H1 (cell line): ENCODE measurements at regions not wholly inside any gene's neighbourhood (a gene's known extent, or its start where the extent isn't known, plus 50 kb on each side); places are given as distances from the start of the nearest gene placed in this dataset.

Experiments used
- CTCF ChIA-PET: fragments of 300-600 bp; sonication (Branson Sonifier 250); formaldehyde crosslinking; loops from one replicate; lab custom pipeline; 2021; ENCODE audit not compliant: partially characterized antibody; lab: Charles Lee
- POLR2A ChIA-PET: fragments of 300-600 bp; sonication (Branson Sonifier 250); formaldehyde crosslinking; loops from one replicate; lab custom pipeline; 2021; ENCODE audit warnings: inconsistent platforms; ENCODE audit not compliant: partially characterized antibody; lab: Charles Lee
- DNase-seq, 2 experiments: peaks; one replicate each; pipeline versions ENCODE4 v3.0.0 to v3.0.0-alpha.2; 2010 to 2022; ENCODE audit warnings: low spot score in 2 of 2, low read depth in 1 of 2, mixed read lengths in 1 of 2
- FAIRE-seq: peaks from 2 replicates; lab custom pipeline; 2011; peaks lifted over from hg19 to GRCh38; lab: Jason Lieb, UNC
- H2AFZ ChIP-seq: 2 replicates; pipeline ENCODE4 v1.8.1; 2012; ENCODE audit warnings: low read length, inconsistent platforms
- H2AK5ac ChIP-seq: 2 replicates; pipeline ENCODE4 v1.6.1; 2013; ENCODE audit warnings: low read depth, low read length
- H2BK120ac ChIP-seq: replicated peaks from 2 replicates; pipeline ENCODE3; 2013; ENCODE audit warnings: low read depth, low read length, inconsistent platforms
- H2BK12ac ChIP-seq: 2 replicates; pipeline ENCODE4 v1.6.1; 2013; ENCODE audit warnings: low read depth, low read length
- H2BK15ac ChIP-seq: 2 replicates; pipeline ENCODE4 v1.6.1; 2013; ENCODE audit warnings: low read length
- H2BK20ac ChIP-seq: 2 replicates; pipeline ENCODE4 v1.6.1; 2013; ENCODE audit warnings: low read length
- H2BK5ac ChIP-seq: 2 replicates; pipeline ENCODE4 v1.6.1; 2013; ENCODE audit warnings: low read depth, low read length
- H3K14ac ChIP-seq: 2 replicates; pipeline ENCODE4 v1.6.1; 2013; ENCODE audit warnings: inconsistent platforms; ENCODE audit not compliant: insufficient read length
- H3K18ac ChIP-seq: 2 replicates; pipeline ENCODE4 v1.6.1; 2013; ENCODE audit warnings: low read length; ENCODE audit errors: extremely low read depth
- H3K23ac ChIP-seq: 2 replicates; pipeline ENCODE4 v1.6.1; 2013; ENCODE audit warnings: inconsistent platforms; ENCODE audit not compliant: insufficient read length
- H3K23me2 ChIP-seq: 2 replicates; pipeline ENCODE4 v1.6.1; 2013; ENCODE audit warnings: low read depth, low read length
- H3K27ac ChIP-seq: 2 replicates; pipeline ENCODE4 v1.6.1; 2011; ENCODE audit warnings: low read depth, low read length, inconsistent platforms
- H3K27me3 ChIP-seq, 4 experiments: replicated peaks in 1 of 4; 1 replicate in 1 of 4; 2 replicates in 3 of 4; pipeline versions ENCODE4 v1.6.1 to v1.8.1; 2011 to 2013; ENCODE audit warnings: low read length in 3 of 4, mild to moderate bottlenecking in 3 of 4, inconsistent platforms in 2 of 4, mixed read lengths in 2 of 4, moderate library complexity in 1 of 4; ENCODE audit not compliant: control insufficient read depth in 3 of 4, insufficient read depth in 3 of 4; ENCODE audit errors: extremely low read depth in 1 of 4
- H3K36me3 ChIP-seq, 4 experiments: 2 replicates each; pipeline versions ENCODE4 v1.6.1 to v1.8.1; 2011 to 2013; ENCODE audit warnings: mild to moderate bottlenecking in 4 of 4, low read length in 3 of 4, moderate library complexity in 2 of 4, control low read depth in 1 of 4, inconsistent platforms in 1 of 4; ENCODE audit not compliant: insufficient read depth in 4 of 4, control insufficient read depth in 2 of 4
- H3K4ac ChIP-seq: replicated peaks from 2 replicates; pipeline ENCODE3; 2013; ENCODE audit warnings: low read length, low read depth, mixed read lengths, inconsistent platforms; ENCODE audit not compliant: insufficient read length
- H3K4me1 ChIP-seq, 4 experiments: replicated peaks in 1 of 4; 1 replicate in 1 of 4; 2 replicates in 3 of 4; pipeline versions ENCODE4 v1.6.1 to v1.8.1; 2011 to 2013; ENCODE audit warnings: low read length in 3 of 4, inconsistent platforms in 2 of 4, mixed read lengths in 1 of 4; ENCODE audit not compliant: insufficient read depth in 4 of 4, control insufficient read depth in 3 of 4
- H3K4me2 ChIP-seq, 2 experiments: 2 replicates each; pipeline versions ENCODE4 v1.6.1 to v1.8.1; 2011 to 2013; ENCODE audit warnings: low read depth in 2 of 2, low read length in 2 of 2, control low read depth in 1 of 2, inconsistent platforms in 1 of 2, mild to moderate bottlenecking in 1 of 2; ENCODE audit not compliant: insufficient read depth in 1 of 2
- H3K4me3 ChIP-seq, 4 experiments: fragments of 200-600, 300-600 bp in 1 of 4; sonication (generic), shearing (Covaris generic), sonication (Bioruptor Twin) in 1 of 4; 2 replicates each; pipeline versions ENCODE4 v1.5.1 to v1.8.1; 2011 to 2016; ENCODE audit warnings: low read length in 4 of 4, low read depth in 3 of 4, control low read depth in 2 of 4, inconsistent platforms in 2 of 4, mild to moderate bottlenecking in 2 of 4, mixed read lengths in 1 of 4, moderate library complexity in 1 of 4; ENCODE audit not compliant: insufficient read depth in 2 of 4; ENCODE audit errors: extremely low read depth in 1 of 4
- H3K56ac ChIP-seq: replicated peaks from 2 replicates; pipeline ENCODE3; 2013; ENCODE audit warnings: low read depth, mild to moderate bottlenecking, mixed read lengths, low read length, inconsistent platforms; ENCODE audit not compliant: insufficient read length
- H3K79me1 ChIP-seq: 2 replicates; pipeline ENCODE4 v1.6.1; 2013; ENCODE audit warnings: low read depth, low read length, control low read depth
- H3K79me2 ChIP-seq, 2 experiments: 2 replicates each; pipeline versions ENCODE4 v1.6.1 to v1.8.1; 2012 to 2013; ENCODE audit warnings: low read length in 2 of 2, mild to moderate bottlenecking in 2 of 2, inconsistent platforms in 1 of 2; ENCODE audit not compliant: insufficient read depth in 2 of 2, control insufficient read depth in 1 of 2
- H3K9ac ChIP-seq, 4 experiments: replicated peaks in 1 of 4; 1 replicate in 1 of 4; 2 replicates in 3 of 4; pipeline versions ENCODE4 v1.6.1 to v1.8.1; 2011 to 2013; ENCODE audit warnings: low read depth in 3 of 4, low read length in 3 of 4, control low read depth in 2 of 4, mild to moderate bottlenecking in 2 of 4, moderate library complexity in 2 of 4, inconsistent platforms in 1 of 4; ENCODE audit errors: extremely low read depth in 1 of 4
- H3K9me3 ChIP-seq, 2 experiments: 2 replicates each; pipeline versions ENCODE4 v1.6.1 to v1.8.1; 2012 to 2013; ENCODE audit warnings: mild to moderate bottlenecking in 2 of 2, moderate library complexity in 2 of 2, control low read depth in 1 of 2, inconsistent platforms in 1 of 2, low read depth in 1 of 2, low read length in 1 of 2, mixed read lengths in 1 of 2; ENCODE audit not compliant: insufficient read depth in 2 of 2
- H4K20me1 ChIP-seq, 2 experiments: replicated peaks in 1 of 2; 2 replicates each; pipeline versions ENCODE3 to v1.8.1; 2011 to 2013; ENCODE audit warnings: inconsistent platforms in 2 of 2, low read length in 2 of 2, mild to moderate bottlenecking in 1 of 2; ENCODE audit not compliant: insufficient read depth in 2 of 2, control insufficient read depth in 1 of 2
- H4K5ac ChIP-seq: 2 replicates; pipeline ENCODE4 v1.6.1; 2013; ENCODE audit warnings: low read length, low read depth, mixed read lengths, inconsistent platforms; ENCODE audit not compliant: insufficient read length
- H4K8ac ChIP-seq: 2 replicates; pipeline ENCODE4 v1.8.0; 2013; ENCODE audit warnings: mild to moderate bottlenecking, moderate library complexity, low read length, inconsistent platforms; ENCODE audit not compliant: insufficient read depth; ENCODE audit errors: extremely low read depth
- H4K91ac ChIP-seq: replicated peaks from 2 replicates; pipeline ENCODE3; 2013; ENCODE audit warnings: low read length, mixed read lengths, inconsistent platforms; ENCODE audit not compliant: insufficient read length
- CBX8 ChIP-seq: fragments of 300-800, 300-1000 bp; sonication (generic); IDR thresholded peaks from 2 replicates; pipeline ENCODE4 v1.7.1; 2016; ENCODE audit warnings: low read depth, low read length, borderline replicate concordance
- CREB1 ChIP-seq: IDR thresholded peaks from 2 replicates; pipeline ENCODE4 v1.6.1; 2012; ENCODE audit warnings: inconsistent platforms
- GTF2F1 ChIP-seq: IDR thresholded peaks from 2 replicates; pipeline ENCODE4 v1.6.1; 2012; ENCODE audit warnings: low read depth, low read length, improper control_type of control experiment, borderline replicate concordance
- HDAC2 ChIP-seq, 2 experiments: fragments of 300-600 bp in 1 of 2; sonication (generic) in 1 of 2; IDR thresholded peaks; 2 replicates each; pipeline ENCODE4 v1.6.1; 2011 to 2012; ENCODE audit warnings: low read depth in 2 of 2, low read length in 2 of 2, mild to moderate bottlenecking in 2 of 2, moderate library complexity in 2 of 2, borderline replicate concordance in 1 of 2, inconsistent platforms in 1 of 2
- HDAC6 ChIP-seq: IDR thresholded peaks from one replicate; pipeline ENCODE4 v1.7.1; 2012; ENCODE audit warnings: low read depth, mild to moderate bottlenecking, inconsistent platforms, low read length, moderate library complexity
- JUN ChIP-seq: IDR thresholded peaks from 2 replicates; pipeline ENCODE4 v1.6.1; 2011; ENCODE audit warnings: low read depth, mild to moderate bottlenecking, improper control_type of control experiment, low read length
- KDM5A ChIP-seq: fragments of 200-600 bp; IDR thresholded peaks from 2 replicates; pipeline ENCODE4 v1.7.1; 2012; ENCODE audit warnings: mild to moderate bottlenecking, low read length, inconsistent platforms, mixed read lengths
- NRF1 ChIP-seq: IDR thresholded peaks from 2 replicates; pipeline ENCODE4 v1.6.1; 2011; ENCODE audit warnings: mild to moderate bottlenecking, low read depth, low read length, improper control_type of control experiment
- POU5F1 ChIP-seq: IDR thresholded peaks from 2 replicates; pipeline ENCODE4 v1.6.1; 2011; ENCODE audit warnings: low read depth, mild to moderate bottlenecking, low read length, moderate library complexity
- RNF2 ChIP-seq: fragments of 200-900, 300-1000 bp; sonication (generic); IDR thresholded peaks from 2 replicates; pipeline ENCODE4 v1.7.1; 2016; ENCODE audit warnings: borderline replicate concordance, low read depth, mild to moderate bottlenecking, antibody characterized with exemption, low read length; ENCODE audit not compliant: poor library complexity, severe bottlenecking; ENCODE audit errors: missing control alignments
- RXRA ChIP-seq: IDR thresholded peaks from 2 replicates; pipeline ENCODE4 v1.6.1; 2011; ENCODE audit warnings: low read depth, mild to moderate bottlenecking, low read length, moderate library complexity; ENCODE audit not compliant: insufficient read depth
- ZNF274 ChIP-seq: IDR thresholded peaks from 2 replicates; pipeline ENCODE4 v1.7.0; 2012; ENCODE audit warnings: low read length, borderline replicate concordance; ENCODE audit errors: extremely low read depth
- WGBS, 2 experiments: shearing (Covaris generic) in 1 of 2; methylation state at CpG; one replicate each; pipeline versions ENCODE4 v1.1.6 to v1.1.7; 2013 to 2015; ENCODE audit warnings: low lambda C conversion rate in 2 of 2, mixed read lengths in 2 of 2, inconsistent platforms in 1 of 2, low coverage in 1 of 2, missing lambda C conversion rate in 1 of 2; ENCODE audit not compliant: insufficient replicate concordance in 2 of 2, insufficient coverage in 1 of 2, insufficient read length in 1 of 2; ENCODE audit errors: extremely low coverage in 1 of 2, missing lambda C conversion rate in 1 of 2; 5-methylcytosine and 5-hydroxymethylcytosine counted together

GRCh38 chr11:29914203-29914930, 102.5 kb downstream of the KCNA4 start:
- no peak overlapping the region for H3K23ac ChIP-seq
- FAIRE-seq (no peak), DNase-seq (no peak)
- H4K20me1 ChIP-seq, result no peaks in the 10 kb centered on the region
- no peaks in the 10 kb centered on the region for H3K79me2 ChIP-seq
- H2BK15ac ChIP-seq, result no peak overlapping the region
- no peak overlapping the region for H2BK12ac ChIP-seq
- no peak overlapping the region for H3K4ac ChIP-seq
- no peak overlapping the region for H2AFZ ChIP-seq
- H3K9ac ChIP-seq, result no peak overlapping the region
- H3K36me3 ChIP-seq, result no peaks in the 10 kb centered on the region
- H2BK5ac ChIP-seq, result no peak overlapping the region
- H3K27me3 ChIP-seq, result peaks cover 0 to 2% (median 0%) of the 10 kb centered on the region in 4 experiments; a peak in 1 of 7 replicates
- no peak overlapping the region for H3K14ac ChIP-seq
- no peaks in the 10 kb centered on the region for H3K4me1 ChIP-seq
- H3K9me3 ChIP-seq, result no peaks in the 10 kb centered on the region
- no peak overlapping the region for H4K5ac ChIP-seq
- no peak overlapping the region for H3K27ac ChIP-seq
- H3K23me2 ChIP-seq, result no peaks in the 10 kb centered on the region
- H3K18ac ChIP-seq, result no peak overlapping the region
- no peak overlapping the region for H2BK120ac ChIP-seq
- CTCF ChIA-PET, result interaction anchor here (0.6 kb wide), 1 partner anchor 67 kb away, joined by 3 read pairs; no protein-coding TSS in a partner anchor
- H3K56ac ChIP-seq, result no peak overlapping the region
- H4K8ac ChIP-seq, result no peak overlapping the region
- POLR2A ChIA-PET, result no interaction called here
- H3K79me1 ChIP-seq, result no peaks in the 10 kb centered on the region
- H3K4me2 ChIP-seq, result no peak overlapping the region
- no peak overlapping the region for H2BK20ac ChIP-seq
- WGBS, 2 experiments, result 80% methylated on average over 2 of the region's 2 CpGs; no CpG with 5 or more reads in 1 of the 2 experiments
- no peak overlapping the region for H4K91ac ChIP-seq
- no peak overlapping the region for H3K4me3 ChIP-seq
- no peak overlapping the region for H2AK5ac ChIP-seq
- TF ChIP-seq POU5F1 (no peak), NRF1 (no peak), GTF2F1 (no peak), HDAC6 (no peak), JUN (no peak), CBX8 (no peak), KDM5A (no peak), ZNF274 (no peak), RXRA (no peak), CREB1 (no peak), RNF2 (no peak), HDAC2 (IDR thresholded peaks at IDR 0.05; ENCODE audit: borderline replicate concordance in 1 of 2, low read depth in 2 of 2, low read length in 2 of 2) (no peak)
